ENCODE measurements at regions not wholly inside any gene's neighbourhood (a gene's known extent, or its start where the extent isn't known, plus 50 kb on each side); places are given as distances from the start of the nearest gene placed in this dataset.

- no TSS peak for BruUV-seq (replicated peaks)
- TF ChIP-seq CTCF (IDR thresholded peaks at IDR 0.05; ENCODE audit: insufficient read depth in 1 of 2, low read depth in 1 of 2, low read length in 1 of 2, severe bottlenecking in 1 of 2, unreplicated experiment in 1 of 2), result no peak
- Histone ChIP-seq H3K9me3 (0 out of 2 replicates have a peak, but pooled peaks cover 3% of the 10 kb centered on the region), H3K27me3 (replicated peaks; ENCODE audit: control insufficient read depth, insufficient read depth, low read length) (no peaks in the 10 kb centered on the region), H3K4me1 (no peaks in the 10 kb centered on the region), H3K36me3 (ENCODE audit: control insufficient read depth, insufficient read depth, low read length) (no peaks in the 10 kb centered on the region), H3K4me3 (ENCODE audit: low read depth, low read length) (no peak overlapping the region)
- POLR2A ChIA-PET, result no interaction called here
- H3K9me3 Mint-ChIP-seq (ENCODE audit: unreplicated experiment), result no peaks in the 10 kb centered on the region
- H3K4me1 Mint-ChIP-seq (ENCODE audit: low read depth, unreplicated experiment), result no peaks in the 10 kb centered on the region
- intact Hi-C loops (cut with micrococcal nuclease; ENCODE audit: unreplicated experiment), result no loop called here
- no peaks in the 10 kb centered on the region for H3K36me3 Mint-ChIP-seq (ENCODE audit: insufficient read depth, unreplicated experiment)
- H3K27me3 Mint-ChIP-seq (ENCODE audit: insufficient read depth, unreplicated experiment), result peaks cover 8% of the 10 kb centered on the region
- CTCF ChIA-PET, result no interaction called here
- H3K27ac Mint-ChIP-seq (ENCODE audit: unreplicated experiment), result no peak overlapping the region
- no peak overlapping the region for H3K4me3 Mint-ChIP-seq (ENCODE audit: unreplicated experiment)
- DNase-seq, result no peak
These were observed 460.7 kb downstream of the CBLN4 start for GRCh38 chr20:55544638-55545037.

DNA sequence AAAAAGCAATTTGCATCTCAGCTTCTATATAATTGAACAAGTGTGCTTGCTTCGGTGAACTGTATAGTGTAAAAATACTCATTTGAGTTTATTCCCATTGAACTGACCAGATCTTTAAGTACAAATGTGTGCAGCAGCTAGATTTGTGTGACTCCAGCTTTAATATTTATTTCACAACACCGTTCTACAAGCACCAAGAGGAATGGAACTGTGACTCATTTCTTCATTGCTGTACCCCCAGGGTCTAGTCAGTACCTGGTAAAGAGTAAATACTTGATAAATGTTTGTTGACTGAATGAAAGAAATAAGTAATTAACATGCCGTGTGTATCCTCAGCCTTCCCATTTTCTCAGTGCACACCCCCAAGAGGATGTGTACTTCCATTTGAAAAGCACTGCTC, 464.8 kb downstream of the CBLN4 start:
- Mint-ChIP-seq H3K36me3 (ENCODE audit: insufficient read depth, unreplicated experiment) (no peaks in the 10 kb centered on the region), H3K27me3 (ENCODE audit: insufficient read depth, unreplicated experiment) (peaks cover 8% of the 10 kb centered on the region), H3K4me3 (ENCODE audit: unreplicated experiment) (no peak overlapping the region), H3K4me1 (ENCODE audit: low read depth, unreplicated experiment) (no peaks in the 10 kb centered on the region), H3K9me3 (ENCODE audit: unreplicated experiment) (no peaks in the 10 kb centered on the region), H3K27ac (ENCODE audit: unreplicated experiment) (no peak overlapping the region)
- intact Hi-C loops (cut with micrococcal nuclease; ENCODE audit: unreplicated experiment), result no loop called here
- no peaks in the 10 kb centered on the region for H3K9me3 ChIP-seq
- H3K4me1 ChIP-seq, result no peaks in the 10 kb centered on the region
- no peak for TF ChIP-seq CTCF (IDR thresholded peaks at IDR 0.05; ENCODE audit: insufficient read depth in 1 of 2, low read depth in 1 of 2, low read length in 1 of 2, severe bottlenecking in 1 of 2, unreplicated experiment in 1 of 2)
- no peak for DNase-seq
- ChIA-PET POLR2A (no interaction called here), CTCF (no interaction called here)
- H3K4me3 ChIP-seq (ENCODE audit: low read depth, low read length), result no peak overlapping the region
- H3K27me3 ChIP-seq (replicated peaks; ENCODE audit: control insufficient read depth, insufficient read depth, low read length), result no peaks in the 10 kb centered on the region
- H3K36me3 ChIP-seq (ENCODE audit: control insufficient read depth, insufficient read depth, low read length), result no peaks in the 10 kb centered on the region
- no TSS peak for BruUV-seq (replicated peaks)

DNA sequence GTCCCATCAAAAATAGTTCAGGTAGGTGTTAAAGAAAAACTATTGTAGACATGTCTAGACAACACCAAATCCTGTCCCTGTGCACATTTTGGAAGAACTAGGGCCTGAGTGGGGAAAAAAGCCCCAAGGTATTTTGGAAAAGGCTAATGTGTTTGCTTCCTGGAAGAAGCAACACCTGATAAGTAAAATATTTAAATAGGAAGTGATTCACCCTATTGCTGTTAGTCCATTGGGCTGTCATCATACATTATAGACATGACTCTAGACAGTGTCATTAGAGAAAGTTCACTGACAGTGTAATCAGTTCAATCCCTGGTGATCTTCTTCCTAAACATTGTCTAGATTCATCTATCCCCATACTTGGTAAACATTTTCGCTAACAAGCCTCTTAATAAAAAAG, 465.3 kb downstream of the CBLN4 start:
- Mint-ChIP-seq H3K4me3 (ENCODE audit: unreplicated experiment) (no peak overlapping the region), H3K27me3 (ENCODE audit: insufficient read depth, unreplicated experiment) (peaks cover 6% of the 10 kb centered on the region), H3K9me3 (ENCODE audit: unreplicated experiment) (no peaks in the 10 kb centered on the region), H3K27ac (ENCODE audit: unreplicated experiment) (no peak overlapping the region), H3K36me3 (ENCODE audit: insufficient read depth, unreplicated experiment) (no peaks in the 10 kb centered on the region), H3K4me1 (ENCODE audit: low read depth, unreplicated experiment) (no peaks in the 10 kb centered on the region)
- no peak for DNase-seq
- Histone ChIP-seq H3K4me3 (ENCODE audit: low read depth, low read length) (no peak overlapping the region), H3K36me3 (ENCODE audit: control insufficient read depth, insufficient read depth, low read length) (no peaks in the 10 kb centered on the region), H3K27me3 (replicated peaks; ENCODE audit: control insufficient read depth, insufficient read depth, low read length) (no peaks in the 10 kb centered on the region), H3K4me1 (no peaks in the 10 kb centered on the region), H3K9me3 (no peaks in the 10 kb centered on the region)
- ChIA-PET CTCF (no interaction called here), POLR2A (no interaction called here)
- intact Hi-C loops (cut with micrococcal nuclease; ENCODE audit: unreplicated experiment), result no loop called here
- TF ChIP-seq CTCF (IDR thresholded peaks at IDR 0.05; ENCODE audit: insufficient read depth in 1 of 2, low read depth in 1 of 2, low read length in 1 of 2, severe bottlenecking in 1 of 2, unreplicated experiment in 1 of 2), result no peak
- BruUV-seq (replicated peaks), result no TSS peak

Data from Caco-2 (cell line).